ENCODE measurements at regions not wholly inside any gene's neighbourhood (a gene's known extent, or its start where the extent isn't known, plus 50 kb on each side); places are given as distances from the start of the nearest gene placed in this dataset.

DNA sequence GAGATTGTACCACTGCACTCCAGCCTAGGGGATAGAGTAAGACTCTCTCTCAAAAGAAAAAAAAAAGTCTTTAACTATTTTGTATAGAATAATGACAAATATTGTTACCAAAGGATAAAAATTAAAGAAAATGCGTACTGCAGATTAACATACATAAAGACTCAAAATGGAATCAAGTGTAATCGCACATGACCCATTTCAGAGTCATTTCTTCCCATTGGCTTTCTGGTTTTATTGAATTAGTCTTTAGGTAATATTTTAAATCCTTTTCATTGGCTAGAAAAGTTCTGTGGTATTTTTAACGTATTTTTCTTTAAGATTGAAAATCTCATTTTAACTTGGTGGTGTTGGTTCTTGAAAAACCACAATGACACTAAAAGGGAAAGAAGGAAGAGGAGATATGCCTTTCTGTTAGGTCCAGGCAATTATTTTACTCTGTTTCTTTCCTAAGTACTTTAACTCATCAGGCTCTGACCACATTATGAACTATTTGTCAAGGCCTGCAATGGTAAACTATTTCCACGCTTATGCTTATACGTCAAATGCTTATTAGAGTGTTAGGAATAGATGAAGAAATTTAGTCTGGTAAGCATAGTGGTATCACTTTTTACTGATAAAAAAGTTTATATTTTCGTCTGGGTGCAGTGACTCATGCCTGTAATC is 52.3 kb downstream of the PLEKHG1 start:
- no peak overlapping the region for H3K4me3 ChIP-seq (ENCODE audit: low read length)
- DNase-seq (ENCODE audit: low read depth) = no peak
- TF ChIP-seq, protein P1, sequence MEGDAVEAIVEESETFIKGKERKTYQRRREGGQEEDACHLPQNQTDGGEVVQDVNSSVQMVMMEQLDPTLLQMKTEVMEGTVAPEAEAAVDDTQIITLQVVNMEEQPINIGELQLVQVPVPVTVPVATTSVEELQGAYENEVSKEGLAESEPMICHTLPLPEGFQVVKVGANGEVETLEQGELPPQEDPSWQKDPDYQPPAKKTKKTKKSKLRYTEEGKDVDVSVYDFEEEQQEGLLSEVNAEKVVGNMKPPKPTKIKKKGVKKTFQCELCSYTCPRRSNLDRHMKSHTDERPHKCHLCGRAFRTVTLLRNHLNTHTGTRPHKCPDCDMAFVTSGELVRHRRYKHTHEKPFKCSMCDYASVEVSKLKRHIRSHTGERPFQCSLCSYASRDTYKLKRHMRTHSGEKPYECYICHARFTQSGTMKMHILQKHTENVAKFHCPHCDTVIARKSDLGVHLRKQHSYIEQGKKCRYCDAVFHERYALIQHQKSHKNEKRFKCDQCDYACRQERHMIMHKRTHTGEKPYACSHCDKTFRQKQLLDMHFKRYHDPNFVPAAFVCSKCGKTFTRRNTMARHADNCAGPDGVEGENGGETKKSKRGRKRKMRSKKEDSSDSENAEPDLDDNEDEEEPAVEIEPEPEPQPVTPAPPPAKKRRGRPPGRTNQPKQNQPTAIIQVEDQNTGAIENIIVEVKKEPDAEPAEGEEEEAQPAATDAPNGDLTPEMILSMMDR (conservative IDR thresholded peaks at IDR 0.05; ENCODE audit: low read depth, low read length) = no peak

DNA sequence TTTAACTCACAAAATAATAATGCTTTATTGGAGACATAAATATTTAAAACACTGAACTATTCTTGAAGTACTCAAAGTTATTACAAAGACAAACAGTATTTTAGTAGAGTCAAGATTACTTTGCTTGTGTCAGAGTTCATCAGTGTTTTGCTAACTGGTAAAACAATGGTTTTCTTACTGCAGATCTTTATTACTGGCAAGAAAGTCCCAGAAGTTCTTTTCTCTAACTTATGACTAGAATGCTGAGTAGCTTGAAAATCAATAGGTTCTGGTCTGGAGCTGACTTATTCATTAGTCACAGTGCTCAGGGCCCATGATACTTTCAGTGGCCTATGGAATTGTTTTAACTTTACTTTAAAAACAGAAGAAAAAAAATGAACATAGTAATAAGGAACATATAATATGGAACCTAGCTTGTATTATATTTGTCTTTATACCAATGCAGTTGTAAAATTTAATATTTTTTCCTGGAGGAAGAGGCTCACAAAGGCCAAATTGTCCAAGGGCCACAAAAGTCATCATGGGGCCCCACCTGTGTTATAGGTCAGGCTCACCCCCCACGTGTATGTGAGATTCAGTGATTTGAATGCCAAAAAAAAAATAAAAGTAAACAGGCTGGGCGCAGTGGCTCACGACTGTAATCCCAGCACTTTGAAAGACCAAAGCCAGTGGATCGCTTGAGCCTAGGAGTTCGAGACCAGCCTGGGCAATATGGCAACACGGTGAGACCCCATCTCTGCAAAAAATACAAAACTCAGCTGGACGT is 53.3 kb downstream of the PLEKHG1 start:
- TF ChIP-seq, protein P1 (conservative IDR thresholded peaks at IDR 0.05; ENCODE audit: low read depth, low read length) = no peak
- no peak overlapping the region for H3K4me3 ChIP-seq (ENCODE audit: low read length)
- DNase-seq (ENCODE audit: low read depth) = no peak

DNA sequence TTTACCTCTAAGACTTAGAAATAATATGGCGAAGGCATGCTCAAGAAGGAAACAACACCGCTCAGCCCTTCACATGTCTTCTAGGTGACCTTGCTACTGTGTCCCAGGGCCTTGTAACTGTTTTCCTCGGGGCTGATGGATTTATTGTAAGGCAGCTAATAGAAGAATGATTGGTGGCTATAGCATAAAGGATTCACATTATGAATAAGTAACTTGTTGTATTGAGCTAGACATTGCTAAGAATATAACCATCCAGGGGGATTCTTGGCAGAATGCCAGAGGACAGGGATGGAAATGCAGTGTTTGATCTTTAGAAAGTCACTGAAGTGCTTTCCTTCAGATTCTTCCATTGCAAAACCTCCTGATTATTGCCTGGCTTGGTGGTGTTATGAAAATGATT is 54.9 kb downstream of the PLEKHG1 start:
- TF ChIP-seq, protein P1 (conservative IDR thresholded peaks at IDR 0.05; ENCODE audit: low read depth, low read length) = no peak
- no peak overlapping the region for H3K4me3 ChIP-seq (ENCODE audit: low read length)
- no peak for DNase-seq (ENCODE audit: low read depth)

DNA sequence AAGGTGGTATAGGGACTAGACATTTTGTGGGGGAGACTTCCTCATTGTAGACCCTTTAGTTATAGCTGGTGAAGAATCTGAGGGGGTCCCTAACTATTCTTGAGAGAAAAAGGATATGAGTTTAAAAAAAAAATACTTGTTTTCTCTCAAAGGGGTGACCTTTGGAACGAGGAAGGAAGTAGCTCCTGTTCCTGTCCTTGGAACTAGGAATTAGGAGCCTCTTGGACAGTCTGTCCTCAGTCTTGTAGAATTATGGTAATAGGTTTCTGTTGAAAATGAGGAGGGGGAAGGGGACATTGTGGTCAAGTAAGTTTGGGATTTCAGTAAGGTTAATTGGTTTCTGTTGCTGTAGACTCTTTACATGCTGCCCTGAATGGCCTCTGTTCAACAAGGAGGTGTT is 56.5 kb downstream of the PLEKHG1 start:
- TF ChIP-seq, protein P1 (conservative IDR thresholded peaks at IDR 0.05; ENCODE audit: low read depth, low read length) = no peak
- no peak overlapping the region for H3K4me3 ChIP-seq (ENCODE audit: low read length)
- DNase-seq (ENCODE audit: low read depth) = no peak

DNA sequence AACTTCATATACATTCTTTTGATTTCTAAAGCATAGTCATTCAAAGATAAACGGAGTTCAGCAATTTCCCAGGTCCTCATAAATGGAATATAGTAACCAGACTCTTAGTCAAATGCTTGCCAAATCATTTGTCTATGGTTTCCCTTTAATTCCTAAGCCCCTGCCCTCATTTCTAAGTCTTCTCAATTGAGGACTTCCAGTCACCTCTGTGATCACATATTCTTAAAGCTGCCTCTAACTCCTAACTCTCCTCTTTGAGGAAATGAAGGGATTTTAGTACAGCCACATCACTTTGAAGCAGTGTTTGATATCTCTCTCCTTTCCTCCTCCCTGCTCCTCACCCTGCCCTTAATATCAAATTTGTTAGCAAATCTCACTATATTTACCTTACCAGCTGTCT is 58.7 kb downstream of the PLEKHG1 start:
- DNase-seq (ENCODE audit: low read depth) = no peak
- no peak overlapping the region for H3K4me3 ChIP-seq (ENCODE audit: low read length)
- TF ChIP-seq, protein P1 (conservative IDR thresholded peaks at IDR 0.05; ENCODE audit: low read depth, low read length) = no peak

DNA sequence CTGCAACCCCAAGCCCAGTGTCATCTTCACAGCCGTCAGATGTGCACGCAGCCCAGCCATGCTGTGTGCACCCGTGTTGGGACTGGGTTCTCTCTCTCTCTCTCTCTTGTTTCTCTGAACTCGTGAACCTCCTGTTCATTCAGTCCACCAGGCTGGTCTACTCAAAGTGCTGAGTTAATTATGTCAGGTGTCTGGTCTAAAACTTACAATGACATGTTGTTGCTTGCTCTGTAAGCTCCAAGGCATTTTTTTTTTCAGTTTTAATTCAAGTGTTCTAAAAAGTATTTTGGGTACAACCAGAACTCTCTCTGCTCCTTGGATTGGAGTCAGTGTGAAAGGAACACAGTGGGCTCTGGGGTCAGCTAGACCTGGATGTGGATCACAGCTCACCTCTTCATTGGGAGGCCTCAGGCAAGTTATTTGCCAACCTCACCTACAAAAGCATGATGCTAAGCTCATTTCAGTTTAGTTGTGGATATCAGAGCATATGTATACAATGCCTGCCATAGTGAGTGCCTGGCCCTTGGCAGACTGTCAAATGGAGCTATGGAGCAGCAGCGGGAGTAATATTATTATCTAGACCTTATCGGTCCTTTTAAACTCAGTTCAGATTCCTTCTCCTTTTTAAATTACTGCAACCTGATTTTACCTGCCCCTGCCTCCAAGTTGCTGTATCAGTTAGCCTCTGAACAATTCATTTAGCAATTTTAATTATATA is 59.5 kb downstream of the PLEKHG1 start:
- TF ChIP-seq, protein P1 (conservative IDR thresholded peaks at IDR 0.05; ENCODE audit: low read depth, low read length) = no peak
- no peak for DNase-seq (ENCODE audit: low read depth)
- no peak overlapping the region for H3K4me3 ChIP-seq (ENCODE audit: low read length)
